Right lobe of liver (tissue), 4 donors: ENCODE measurements at regions not wholly inside any gene's neighbourhood (a gene's known extent, or its start where the extent isn't known, plus 50 kb on each side); places are given as distances from the start of the nearest gene placed in this dataset.

Experiments used
- CTCF ChIP-seq, 4 donors: fragments of 200-600 bp in 3 of 4; fragments of 450-650 bp in 1 of 4; IDR thresholded peaks; one replicate each; pipeline versions ENCODE4 v1.5.1 to v1.8.0; 2016 to 2022; ENCODE audit warnings: antibody characterized with exemption in 4 of 4, mild to moderate bottlenecking in 2 of 4
- POLR2A ChIP-seq: fragments of 450-650 bp; IDR thresholded peaks from one replicate; pipeline ENCODE4 v1.6.1; 2017; ENCODE audit warnings: antibody characterized with exemption, mild to moderate bottlenecking
- donor health status: DM: no; HTN: no; CAD: no.
- donor health status: DM: no; HTN: no; CAD: no.
- donor health status: DM: no; HTN: yes; CAD: no.

- TF ChIP-seq POLR2A = no peak
- no peak for TF ChIP-seq CTCF (IDR thresholded peaks at IDR 0.05)
Measured at GRCh38 chr10:117768333-117769042, 225.9 kb downstream of the EMX2 start.
